T-helper 1 cell treated with Interleukin-12 subunit alpha and Interleukin-12 subunit beta and Interleukin-4 antibody, amounts not matched to agents 30 μg/mL and 1 μg/mL, for 36 hours (primary cell): ENCODE measurements at regions not wholly inside any gene's neighbourhood (a gene's known extent, or its start where the extent isn't known, plus 50 kb on each side); places are given as distances from the start of the nearest gene placed in this dataset.
A peak's percentile ranks its signal among the peaks of the same experiment; 100 is the strongest.
"Not testable (repeated sequence)": the region's sequence is repeated elsewhere in the genome, so short reads cannot be mapped to it uniquely, and the experiment has no call there.

Source experiments
- H3K27ac Mint-ChIP-seq: one replicate; pipeline ENCODE4 v1.8.0; 2021; ENCODE audit warnings: mild to moderate bottlenecking, mixed read lengths
- H3K27me3 Mint-ChIP-seq: one replicate; pipeline ENCODE4 v1.8.0; 2021; ENCODE audit warnings: low read depth, mixed read lengths
- H3K36me3 Mint-ChIP-seq: one replicate; pipeline ENCODE4 v1.8.0; 2021; ENCODE audit warnings: low read depth, mixed read lengths
- H3K4me1 Mint-ChIP-seq: one replicate; pipeline ENCODE4 v1.8.0; 2021; ENCODE audit warnings: low read depth, mixed read lengths
- H3K4me3 Mint-ChIP-seq: one replicate; pipeline ENCODE4 v1.8.0; 2021; ENCODE audit warnings: mild to moderate bottlenecking, moderate library complexity, mixed read lengths
- H3K9me3 Mint-ChIP-seq: one replicate; pipeline ENCODE4 v1.8.0; 2021; ENCODE audit warnings: mixed read lengths

DNA sequence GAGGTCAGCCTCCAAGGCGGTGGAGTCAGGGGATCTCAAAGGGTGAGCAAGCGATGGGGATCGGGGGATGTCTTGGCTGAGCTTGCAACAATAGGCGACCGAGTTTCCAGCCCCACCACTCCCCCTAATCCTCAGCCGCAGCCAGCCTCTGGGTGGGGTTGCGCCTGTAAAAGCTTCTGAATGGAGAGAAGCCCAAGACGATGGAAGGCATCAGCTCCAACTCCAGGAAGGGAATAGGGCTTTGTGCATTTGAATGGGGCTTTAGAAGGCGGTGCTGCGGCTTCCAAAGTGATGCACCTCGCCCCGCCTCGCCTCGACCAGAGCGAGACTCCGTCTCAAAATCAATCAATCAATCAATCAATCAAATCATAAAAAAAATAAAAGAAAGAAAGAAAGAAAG lies 1946.4 kb upstream of the DEFB115 start:
- not testable (repeated sequence) for H3K27ac Mint-ChIP-seq

DNA sequence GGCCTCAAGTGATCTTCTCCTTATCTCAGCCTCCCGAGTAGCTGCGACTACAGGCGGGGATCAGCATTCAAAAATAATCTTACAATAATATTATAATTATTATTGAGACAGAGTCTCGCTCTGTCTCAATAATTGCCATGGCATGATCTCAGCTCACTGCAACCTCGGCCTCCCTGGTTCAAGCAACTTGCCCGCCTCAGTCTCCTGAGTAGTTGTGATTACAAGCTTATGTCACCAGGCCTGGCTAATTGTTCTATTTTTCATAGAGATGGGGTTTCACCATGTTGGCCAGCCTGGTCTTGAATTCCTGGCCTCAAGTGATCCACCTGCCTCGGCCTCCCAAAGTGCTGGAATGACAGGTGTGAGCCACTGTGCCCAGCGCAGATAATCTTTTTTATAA lies 1944.8 kb upstream of the DEFB115 start:
- H3K9me3 Mint-ChIP-seq = peaks cover 46% of the 10 kb centered on the region
- H3K27ac Mint-ChIP-seq = peak overlapping the region; percentile 7

More for the DNA sequence above, 1946.4 kb upstream of the DEFB115 start:
- H3K4me3 Mint-ChIP-seq, H3K27me3 Mint-ChIP-seq: not testable (repeated sequence)
- peaks cover 14% of the 10 kb centered on the region for H3K36me3 Mint-ChIP-seq
- H3K9me3 Mint-ChIP-seq = peaks cover 50% of the 10 kb centered on the region
- H3K4me1 Mint-ChIP-seq = peaks cover 28% of the 10 kb centered on the region

DNA sequence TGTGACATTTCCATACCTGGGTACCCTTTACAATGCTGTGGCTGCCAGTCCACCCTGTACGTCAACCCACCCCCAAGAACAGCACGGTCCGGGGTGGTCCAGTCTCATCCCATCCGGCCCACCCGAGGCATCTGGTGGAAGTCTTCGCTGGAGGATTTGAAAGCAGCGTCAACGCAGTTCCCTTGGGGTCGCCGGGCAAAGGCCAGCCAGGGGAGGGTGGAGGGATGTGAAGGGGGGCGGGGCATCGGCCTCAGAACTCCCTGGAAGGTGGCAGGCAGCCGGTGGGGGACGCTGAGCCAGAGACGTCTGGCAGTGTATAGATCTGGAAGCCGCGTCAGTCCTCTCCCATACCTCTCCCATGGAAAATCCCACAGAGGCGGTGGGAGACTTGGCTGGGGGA lies 1944.0 kb upstream of the DEFB115 start:
- H3K27ac Mint-ChIP-seq = no peak overlapping the region
- H3K9me3 Mint-ChIP-seq = peaks cover 39% of the 10 kb centered on the region
- H3K4me3 Mint-ChIP-seq = no peak overlapping the region
- H3K36me3 Mint-ChIP-seq = peaks cover 11% of the 10 kb centered on the region
- peaks cover 14% of the 10 kb centered on the region for H3K4me1 Mint-ChIP-seq
- no peaks in the 10 kb centered on the region for H3K27me3 Mint-ChIP-seq

More for the DNA sequence above, 1944.8 kb upstream of the DEFB115 start:
- H3K4me3 Mint-ChIP-seq, H3K27me3 Mint-ChIP-seq: not testable (repeated sequence)
- Mint-ChIP-seq H3K4me1 (peaks cover 21% of the 10 kb centered on the region), H3K36me3 (peaks cover 14% of the 10 kb centered on the region)

DNA sequence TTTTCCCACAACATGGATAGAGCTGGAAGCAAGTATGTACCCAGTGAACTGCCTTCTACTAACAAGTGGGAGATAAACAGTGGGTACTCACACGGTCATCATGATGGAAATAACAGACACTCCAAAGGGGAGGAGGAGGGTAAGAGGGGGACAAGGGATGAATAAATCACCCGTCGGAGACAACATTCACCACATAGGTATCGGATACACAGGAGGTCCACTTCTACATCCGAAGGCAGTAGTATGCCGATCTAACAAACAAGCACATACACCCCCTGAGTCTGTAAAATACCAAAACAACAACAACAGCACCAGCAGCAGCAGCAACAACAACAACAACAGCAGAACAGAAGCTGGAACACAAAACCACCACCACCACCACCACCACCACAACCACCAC lies 1943.2 kb upstream of the DEFB115 start:
- H3K4me3 Mint-ChIP-seq = no peak overlapping the region
- H3K9me3 Mint-ChIP-seq = peaks cover 32% of the 10 kb centered on the region
- H3K4me1 Mint-ChIP-seq = peaks cover 7% of the 10 kb centered on the region
- no peak overlapping the region for H3K27ac Mint-ChIP-seq
- peaks cover 6% of the 10 kb centered on the region for H3K36me3 Mint-ChIP-seq
- no peaks in the 10 kb centered on the region for H3K27me3 Mint-ChIP-seq

DNA sequence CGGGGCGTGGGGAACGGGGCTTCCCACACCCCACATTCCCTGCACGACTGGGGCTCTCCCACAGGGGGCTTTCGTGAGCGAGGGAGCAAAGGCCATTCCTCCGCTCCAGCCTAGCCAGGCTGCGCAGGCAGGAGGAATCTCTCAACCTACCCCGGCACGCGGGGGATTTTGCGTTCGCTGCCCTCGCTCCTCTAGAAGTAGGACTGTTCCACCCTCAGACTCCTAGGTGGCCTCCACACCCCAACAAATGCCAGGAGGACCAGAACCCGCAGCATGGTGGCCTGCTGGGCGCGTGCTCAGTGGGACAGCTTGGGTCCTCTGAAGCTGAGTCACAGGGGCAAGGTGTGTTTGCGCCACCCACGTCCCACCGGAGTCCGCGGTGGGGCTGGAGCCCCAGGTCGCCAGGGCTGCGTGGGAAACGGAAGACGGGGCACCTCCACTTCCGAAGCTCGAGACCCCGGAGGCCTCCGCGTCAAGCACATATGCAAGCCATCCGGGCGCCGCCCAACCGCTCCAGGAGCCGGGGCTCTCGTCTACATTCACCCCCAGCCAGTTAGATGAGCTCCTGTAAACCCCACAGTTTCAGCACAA lies 1938.5 kb upstream of the DEFB115 start:
- peaks cover 26% of the 10 kb centered on the region for H3K9me3 Mint-ChIP-seq
- peaks cover 5% of the 10 kb centered on the region for H3K36me3 Mint-ChIP-seq
- H3K27ac Mint-ChIP-seq = no peak overlapping the region
- no peak overlapping the region for H3K4me3 Mint-ChIP-seq
- H3K4me1 Mint-ChIP-seq = peaks cover 5% of the 10 kb centered on the region
- peaks cover 12% of the 10 kb centered on the region for H3K27me3 Mint-ChIP-seq

DNA sequence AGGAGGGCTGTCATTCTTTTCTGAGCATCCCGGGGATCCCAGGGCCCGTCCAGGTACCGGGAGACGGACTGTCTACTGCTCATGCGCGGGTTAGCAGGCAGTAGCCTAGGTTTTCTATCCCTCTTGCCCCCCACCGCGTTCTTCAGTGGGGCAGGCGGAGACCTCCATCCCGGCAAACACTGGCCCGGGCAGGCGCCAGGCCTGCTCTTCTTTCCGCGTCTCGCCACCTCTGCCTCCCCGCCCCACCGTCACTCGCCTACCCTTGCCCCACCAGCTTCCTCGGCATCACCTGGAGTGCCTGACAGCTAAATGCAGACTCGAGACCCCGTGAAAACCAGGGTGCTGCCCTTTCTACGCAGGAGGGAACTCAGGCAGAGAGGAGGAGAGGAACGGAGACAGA lies 1937.7 kb upstream of the DEFB115 start:
- Mint-ChIP-seq H3K36me3 (peaks cover 5% of the 10 kb centered on the region), H3K9me3 (peaks cover 19% of the 10 kb centered on the region), H3K27me3 (peaks cover 16% of the 10 kb centered on the region), H3K4me1 (peaks cover 5% of the 10 kb centered on the region), H3K4me3 (no peak overlapping the region), H3K27ac (no peak overlapping the region)

DNA sequence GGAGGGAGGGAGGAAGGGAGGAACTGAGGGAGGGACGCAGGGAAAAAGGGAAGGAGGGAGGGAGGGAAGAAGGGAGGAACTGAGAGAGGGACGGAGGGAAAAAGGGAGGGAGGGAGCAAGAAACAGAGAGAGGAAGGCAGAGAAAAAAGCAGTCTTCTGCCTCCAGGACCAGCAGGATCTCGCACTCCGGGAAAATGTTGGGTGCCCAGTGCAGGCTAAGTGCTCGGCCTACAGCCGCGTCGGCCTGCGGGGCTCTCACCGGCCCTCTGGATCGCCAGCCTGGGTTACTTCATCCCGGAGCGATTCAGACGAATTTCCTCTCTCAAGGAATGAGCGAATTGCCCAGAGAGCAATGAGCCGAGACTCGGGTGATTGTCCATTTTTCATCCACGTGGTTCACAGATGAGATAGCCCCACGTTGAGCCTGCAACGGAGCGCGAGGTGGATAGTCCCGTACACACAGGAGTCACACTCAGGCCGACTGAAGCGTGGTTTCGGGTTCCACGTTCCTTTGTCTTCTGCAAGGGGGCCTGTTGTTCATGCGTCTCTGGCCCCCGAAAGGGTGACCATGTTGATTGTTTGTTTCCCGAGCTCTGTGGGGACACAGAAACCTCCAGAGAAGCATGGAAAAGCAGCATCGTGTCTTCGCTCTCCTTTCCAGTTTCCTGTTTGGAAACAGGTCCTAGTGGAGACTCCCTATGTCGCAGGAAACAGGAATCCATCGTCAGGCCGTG lies 1937.1 kb upstream of the DEFB115 start:
- not testable (repeated sequence) for H3K36me3 Mint-ChIP-seq, H3K4me3 Mint-ChIP-seq, H3K27ac Mint-ChIP-seq, H3K4me1 Mint-ChIP-seq
- peaks cover 21% of the 10 kb centered on the region for H3K27me3 Mint-ChIP-seq
- peaks cover 19% of the 10 kb centered on the region for H3K9me3 Mint-ChIP-seq

DNA sequence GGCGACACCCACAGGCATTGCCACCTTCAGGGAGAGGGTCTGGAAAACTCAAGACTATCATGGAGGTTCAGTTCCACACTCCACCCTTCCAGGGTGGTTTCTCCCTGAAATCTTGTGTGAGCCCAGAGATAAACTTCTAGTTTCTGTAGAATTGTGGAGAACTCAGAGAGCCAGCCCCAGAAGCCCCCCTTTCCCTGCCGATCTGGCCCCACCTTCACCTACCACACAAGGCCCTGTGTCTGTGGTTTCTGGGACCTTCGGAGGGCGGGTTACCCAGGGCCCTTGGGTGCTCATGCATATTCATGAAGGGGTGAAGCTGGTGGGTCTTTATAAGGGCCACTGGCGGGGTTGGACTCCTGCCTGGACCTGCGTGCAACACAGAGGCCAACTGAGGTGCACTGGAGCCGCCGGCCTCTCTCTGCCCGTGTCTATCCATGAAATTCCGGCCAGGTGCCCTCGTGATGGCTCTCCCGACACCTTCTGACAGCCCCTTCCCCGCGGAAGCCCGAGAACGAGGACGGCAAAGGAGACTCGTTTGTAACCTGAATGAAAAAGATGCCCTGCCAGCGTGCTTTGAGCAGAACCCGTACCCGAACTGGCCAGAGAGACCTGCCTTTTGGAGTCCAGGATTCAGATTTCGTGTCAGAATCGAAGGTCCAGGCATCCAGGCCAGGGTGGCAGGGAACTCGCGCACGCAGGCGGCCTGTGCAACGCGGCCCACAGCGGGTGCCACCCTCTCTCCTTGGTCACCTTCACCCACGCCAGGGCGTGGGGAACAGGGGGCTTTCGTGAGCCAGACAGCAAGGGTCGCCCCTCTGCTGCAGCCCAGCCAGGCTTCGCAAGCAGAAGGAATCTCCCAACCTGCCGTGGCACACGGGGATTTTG lies 1933.6 kb upstream of the DEFB115 start:
- H3K36me3 Mint-ChIP-seq, H3K4me3 Mint-ChIP-seq, H3K27ac Mint-ChIP-seq, H3K4me1 Mint-ChIP-seq: not testable (repeated sequence)
- H3K27me3 Mint-ChIP-seq = peaks cover 36% of the 10 kb centered on the region
- peaks cover 38% of the 10 kb centered on the region for H3K9me3 Mint-ChIP-seq

DNA sequence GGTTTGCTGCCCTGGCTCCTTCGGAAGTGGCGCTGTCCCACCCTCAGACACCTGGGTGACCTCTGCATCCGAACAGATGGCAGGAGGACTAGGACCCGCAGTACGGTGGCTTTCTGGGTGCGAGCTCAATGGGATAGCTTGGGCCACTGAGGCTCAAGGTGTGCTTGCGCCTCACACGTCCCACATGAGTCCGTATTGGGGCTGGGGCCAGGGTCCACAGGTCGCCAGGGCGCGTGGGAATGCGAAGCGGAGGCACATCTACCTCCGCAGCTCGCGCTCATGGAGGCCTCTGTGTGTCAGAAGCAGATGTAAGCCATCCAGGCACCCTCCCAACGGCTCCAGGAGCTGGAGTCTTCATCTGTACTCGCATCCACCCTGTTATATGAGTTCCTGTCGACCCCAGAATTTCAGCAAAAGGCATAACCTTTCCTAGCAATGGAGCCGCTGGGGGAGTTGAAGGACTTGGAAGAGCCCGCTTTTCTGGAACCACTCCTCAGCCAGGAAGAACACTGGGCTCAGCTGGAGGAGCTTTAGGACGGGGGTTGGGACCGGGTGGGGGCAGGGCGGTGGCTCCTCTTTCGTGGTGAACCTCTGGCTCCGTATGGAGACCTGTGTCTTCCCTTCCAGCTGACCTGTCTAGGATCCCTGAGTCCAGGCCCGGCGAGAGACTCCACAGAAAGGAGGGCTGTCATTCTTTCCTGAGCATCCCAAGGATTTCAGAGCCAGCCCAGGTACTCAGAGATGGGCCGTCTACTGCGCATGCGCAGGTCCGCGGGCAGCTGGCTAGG lies 1932.8 kb upstream of the DEFB115 start:
- Mint-ChIP-seq H3K9me3 (peaks cover 42% of the 10 kb centered on the region), H3K4me3 (peak overlapping the region; percentile 60), H3K27me3 (peaks cover 36% of the 10 kb centered on the region)
- not testable (repeated sequence) for H3K36me3 Mint-ChIP-seq, H3K4me1 Mint-ChIP-seq, H3K27ac Mint-ChIP-seq

DNA sequence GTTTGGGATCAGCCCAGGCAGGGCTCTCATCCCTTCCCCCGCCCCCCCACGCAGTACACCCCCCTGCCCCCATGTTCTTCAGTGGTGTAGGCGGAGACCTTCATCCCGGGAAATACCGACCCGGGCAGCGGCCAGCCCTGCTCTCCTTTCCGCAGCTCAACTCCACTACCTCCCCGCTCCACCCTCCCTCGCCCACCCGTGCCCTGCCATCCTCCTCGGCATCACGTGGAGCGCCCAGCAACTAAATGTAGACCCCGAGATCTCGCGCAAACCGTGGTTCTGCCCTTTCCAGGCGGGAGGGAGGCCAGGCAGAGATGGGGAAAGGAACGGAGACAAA lies 1932.2 kb upstream of the DEFB115 start:
- Mint-ChIP-seq H3K4me3 (peak overlapping the region; percentile 60), H3K27ac (no peak overlapping the region), H3K36me3 (peaks cover 9% of the 10 kb centered on the region), H3K27me3 (peaks cover 36% of the 10 kb centered on the region), H3K4me1 (peaks cover 7% of the 10 kb centered on the region), H3K9me3 (peaks cover 48% of the 10 kb centered on the region)

DNA sequence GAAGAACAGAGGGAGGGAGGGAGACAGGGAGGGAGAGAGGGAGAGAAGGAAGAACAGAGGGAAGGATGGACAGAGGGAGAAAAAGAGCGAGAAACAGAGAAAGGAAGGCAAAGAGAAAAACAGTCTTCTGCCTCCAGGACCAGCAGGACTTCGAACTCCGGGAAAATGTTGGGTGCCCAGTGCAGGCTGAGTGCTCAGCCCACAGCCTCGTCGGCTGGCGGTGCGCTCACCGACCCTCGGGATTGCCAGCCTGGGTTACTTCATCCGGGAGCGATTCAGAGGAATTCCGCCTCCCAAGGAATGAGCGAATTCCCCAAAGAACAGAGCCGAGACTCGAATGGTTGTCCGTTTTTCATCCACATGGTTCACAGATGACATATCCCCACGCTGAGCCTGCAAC lies 1931.7 kb upstream of the DEFB115 start:
- H3K36me3 Mint-ChIP-seq, H3K4me1 Mint-ChIP-seq, H3K27ac Mint-ChIP-seq: not testable (repeated sequence)
- Mint-ChIP-seq H3K27me3 (peaks cover 36% of the 10 kb centered on the region), H3K9me3 (peaks cover 53% of the 10 kb centered on the region), H3K4me3 (peak overlapping the region; percentile 60)

DNA sequence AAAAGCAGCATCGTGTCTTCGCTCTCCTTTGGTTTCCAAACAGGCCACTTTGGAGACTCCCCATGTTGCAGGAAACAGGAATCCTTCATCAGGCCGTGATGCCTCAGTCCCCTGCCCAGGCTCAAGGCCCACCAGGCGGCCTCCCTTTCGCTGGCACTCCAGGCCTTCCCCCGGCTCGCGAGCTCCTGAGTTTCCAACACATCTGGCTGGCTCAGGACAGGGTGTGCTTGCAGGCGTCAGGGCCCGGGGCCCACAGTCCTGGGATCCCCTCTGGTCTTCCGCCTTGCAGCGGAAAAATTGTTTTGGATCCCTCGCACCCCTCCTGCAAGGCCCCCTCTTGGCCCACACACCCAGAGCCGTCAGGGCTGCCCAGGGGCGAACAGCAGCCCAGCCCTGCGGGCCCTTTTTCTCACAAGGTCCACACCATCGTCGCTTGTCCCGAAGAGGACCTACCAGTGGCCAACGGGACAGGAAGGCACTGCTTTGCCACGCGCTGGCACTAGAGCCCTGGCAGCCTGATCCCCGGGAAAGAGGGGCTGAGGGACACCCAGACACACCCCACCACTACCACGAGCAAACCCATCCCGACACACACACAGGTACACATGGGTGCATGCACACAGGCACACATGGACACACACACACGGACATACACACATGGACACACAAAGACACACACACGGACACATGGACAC lies 1930.9 kb upstream of the DEFB115 start:
- Mint-ChIP-seq H3K9me3 (peaks cover 53% of the 10 kb centered on the region), H3K27me3 (peaks cover 32% of the 10 kb centered on the region), H3K36me3 (peaks cover 5% of the 10 kb centered on the region), H3K4me1 (peaks cover 6% of the 10 kb centered on the region), H3K27ac (no peak overlapping the region), H3K4me3 (peak overlapping the region; percentile 18)

DNA sequence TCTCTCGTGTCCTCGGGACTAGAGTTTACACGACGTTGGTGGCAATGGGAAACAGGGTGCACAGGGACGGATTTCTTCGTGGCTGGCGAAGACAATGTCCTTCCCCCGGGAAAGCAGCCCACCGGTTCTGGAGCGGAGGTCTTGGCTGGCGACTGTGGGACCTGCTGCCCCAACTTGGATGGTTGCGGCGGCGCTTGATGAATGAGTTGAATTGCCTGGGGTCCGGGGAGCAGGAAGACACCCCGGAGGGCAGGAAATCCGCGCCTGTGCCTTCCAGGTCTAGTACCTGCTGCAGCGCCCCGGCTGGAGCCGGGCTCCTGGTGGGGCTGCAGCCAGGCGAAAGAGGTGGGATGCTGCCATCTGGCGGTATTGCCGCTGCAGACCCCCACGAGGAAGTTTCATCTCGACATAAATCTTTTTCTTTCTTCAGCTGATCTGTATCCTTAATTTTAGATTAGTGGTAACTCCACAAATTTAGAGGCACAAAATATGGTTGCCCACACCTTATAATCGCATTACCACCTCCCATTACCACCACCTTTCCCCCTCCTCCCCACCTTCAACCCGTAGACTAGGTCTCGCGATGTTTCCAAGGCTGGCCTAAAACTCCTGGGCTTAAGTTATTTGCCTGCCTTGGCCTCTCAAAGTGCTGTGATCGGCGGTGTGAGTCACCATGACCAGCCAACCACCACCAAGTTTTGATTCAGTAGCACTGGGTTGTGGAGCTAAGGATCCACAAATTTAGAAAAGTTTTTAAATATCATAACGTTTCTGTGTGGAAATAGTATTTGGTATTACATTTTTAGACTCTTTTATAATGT lies 1929.7 kb upstream of the DEFB115 start:
- H3K4me3 Mint-ChIP-seq = peak overlapping the region; percentile 35

More for the DNA sequence above, 1929.7 kb upstream of the DEFB115 start:
- peaks cover 32% of the 10 kb centered on the region for H3K27me3 Mint-ChIP-seq
- not testable (repeated sequence) for H3K36me3 Mint-ChIP-seq, H3K27ac Mint-ChIP-seq, H3K4me1 Mint-ChIP-seq
- H3K9me3 Mint-ChIP-seq = peaks cover 59% of the 10 kb centered on the region
